ENCODE measurements at regions not wholly inside any gene's neighbourhood (a gene's known extent, or its start where the extent isn't known, plus 50 kb on each side); places are given as distances from the start of the nearest gene placed in this dataset.

DNA sequence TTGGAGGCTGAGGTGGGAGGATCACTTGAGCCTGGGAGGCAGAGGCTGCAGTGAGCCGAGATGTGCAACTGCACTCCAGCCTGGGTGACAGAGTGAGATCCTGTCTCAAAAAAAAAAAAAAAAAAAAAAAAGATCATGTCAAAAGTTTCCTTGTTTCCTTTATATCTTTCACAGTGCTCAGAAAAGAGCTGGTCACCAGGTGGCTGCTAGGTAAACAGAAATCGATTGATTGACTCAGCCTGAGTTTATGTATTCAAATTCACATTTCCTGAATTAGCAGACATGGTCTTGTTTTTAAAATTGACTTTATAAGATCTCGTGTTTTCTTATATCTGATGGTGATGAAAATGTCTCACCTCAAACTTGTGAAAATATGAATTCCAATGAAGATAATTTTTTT lies 261.8 kb upstream of the FANCL start:
- no peak for TF ChIP-seq TCF7L2 (IDR thresholded peaks at IDR 0.05; ENCODE audit: low read depth, low read length)
- TF ChIP-seq, protein P1, sequence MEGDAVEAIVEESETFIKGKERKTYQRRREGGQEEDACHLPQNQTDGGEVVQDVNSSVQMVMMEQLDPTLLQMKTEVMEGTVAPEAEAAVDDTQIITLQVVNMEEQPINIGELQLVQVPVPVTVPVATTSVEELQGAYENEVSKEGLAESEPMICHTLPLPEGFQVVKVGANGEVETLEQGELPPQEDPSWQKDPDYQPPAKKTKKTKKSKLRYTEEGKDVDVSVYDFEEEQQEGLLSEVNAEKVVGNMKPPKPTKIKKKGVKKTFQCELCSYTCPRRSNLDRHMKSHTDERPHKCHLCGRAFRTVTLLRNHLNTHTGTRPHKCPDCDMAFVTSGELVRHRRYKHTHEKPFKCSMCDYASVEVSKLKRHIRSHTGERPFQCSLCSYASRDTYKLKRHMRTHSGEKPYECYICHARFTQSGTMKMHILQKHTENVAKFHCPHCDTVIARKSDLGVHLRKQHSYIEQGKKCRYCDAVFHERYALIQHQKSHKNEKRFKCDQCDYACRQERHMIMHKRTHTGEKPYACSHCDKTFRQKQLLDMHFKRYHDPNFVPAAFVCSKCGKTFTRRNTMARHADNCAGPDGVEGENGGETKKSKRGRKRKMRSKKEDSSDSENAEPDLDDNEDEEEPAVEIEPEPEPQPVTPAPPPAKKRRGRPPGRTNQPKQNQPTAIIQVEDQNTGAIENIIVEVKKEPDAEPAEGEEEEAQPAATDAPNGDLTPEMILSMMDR (IDR thresholded peaks at IDR 0.05): no peak
